ENCODE measurements at regions not wholly inside any gene's neighbourhood (a gene's known extent, or its start where the extent isn't known, plus 50 kb on each side); places are given as distances from the start of the nearest gene placed in this dataset.

DNA sequence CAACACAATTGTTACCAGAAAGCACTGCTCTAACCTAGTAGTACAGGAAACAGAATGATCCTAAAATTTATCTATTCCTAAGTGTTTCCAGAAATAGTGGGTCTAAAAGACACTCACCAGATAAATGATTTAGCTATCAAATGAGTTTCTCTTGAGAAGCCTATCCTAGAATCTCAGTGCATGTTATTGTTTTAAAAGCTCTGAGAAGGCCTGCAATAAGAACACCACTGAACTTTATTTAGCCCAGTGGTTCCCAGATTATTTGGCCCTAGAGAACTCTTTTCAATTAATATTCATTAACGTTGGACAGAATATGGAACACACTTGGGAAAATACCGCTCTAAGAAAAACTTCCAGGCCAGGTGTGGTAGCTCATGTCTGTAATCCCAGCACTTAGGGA is 220.1 kb upstream of the GHITM start:
- no peak for DNase-seq (ENCODE audit: low read depth in 4 of 4, low spot score in 2 of 4)

DNA sequence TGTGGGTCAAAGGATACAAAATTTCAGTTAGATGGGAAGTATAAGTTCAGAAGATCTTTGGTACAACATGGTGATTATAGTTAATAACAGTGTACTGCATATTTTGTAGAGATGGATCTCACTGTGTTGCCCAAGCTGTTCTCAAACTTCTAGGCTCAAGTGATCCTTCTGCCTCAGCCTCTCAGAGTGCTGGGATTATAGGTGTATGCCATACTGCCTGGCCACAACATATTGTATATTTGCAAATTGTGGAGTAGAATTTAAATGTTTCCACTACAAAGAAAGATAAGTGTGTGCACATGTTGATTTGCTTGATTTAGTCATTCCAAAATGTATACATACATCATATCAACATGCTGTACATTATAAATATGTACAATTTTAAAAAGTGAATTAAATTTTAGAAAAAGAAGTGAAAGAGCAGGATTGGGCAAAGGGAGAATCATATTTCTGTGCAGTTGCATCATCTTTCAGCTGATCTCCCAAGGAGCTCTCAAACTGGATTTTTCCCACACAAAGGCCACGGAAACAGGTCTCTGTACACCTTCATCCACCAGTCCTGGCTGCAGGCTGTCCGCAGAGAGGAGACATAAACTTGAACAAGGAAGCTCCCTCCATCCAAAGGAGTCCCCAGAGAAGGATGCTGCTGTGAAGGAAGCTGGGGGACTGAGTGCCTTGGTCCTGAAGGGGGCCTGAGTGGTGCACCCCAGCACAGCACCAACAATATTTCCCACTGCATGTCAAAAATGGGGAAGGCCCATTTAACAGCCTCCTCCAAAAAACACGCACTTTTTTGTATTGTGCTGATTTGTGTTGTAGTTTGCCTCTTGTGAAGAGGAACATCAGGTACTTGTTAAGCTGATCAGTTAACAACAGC is 217.1 kb upstream of the GHITM start:
- DNase-seq (ENCODE audit: low read depth in 4 of 4, low spot score in 2 of 4): no peak

DNA sequence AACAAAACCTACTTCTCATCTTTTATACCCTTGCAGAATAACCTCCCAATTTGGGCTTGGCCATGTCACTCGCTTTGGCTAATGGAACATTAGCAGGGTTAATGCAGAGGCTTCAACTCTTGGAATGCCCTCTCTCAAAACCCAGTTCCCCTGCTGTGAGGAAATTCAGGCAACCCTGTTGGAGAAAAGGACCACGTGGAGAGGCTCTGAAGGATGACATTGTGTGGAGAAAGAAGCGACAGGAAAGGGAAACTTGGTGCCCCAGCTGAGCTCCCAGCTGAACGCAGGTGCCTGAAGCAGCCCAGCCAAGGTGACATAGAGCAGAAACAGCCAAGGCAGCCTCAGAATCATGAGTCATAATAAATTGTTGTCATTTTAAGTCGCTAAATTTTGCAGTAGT is 214.2 kb upstream of the GHITM start:
- DNase-seq (ENCODE audit: low read depth in 4 of 4, low spot score in 2 of 4): no peak

DNA sequence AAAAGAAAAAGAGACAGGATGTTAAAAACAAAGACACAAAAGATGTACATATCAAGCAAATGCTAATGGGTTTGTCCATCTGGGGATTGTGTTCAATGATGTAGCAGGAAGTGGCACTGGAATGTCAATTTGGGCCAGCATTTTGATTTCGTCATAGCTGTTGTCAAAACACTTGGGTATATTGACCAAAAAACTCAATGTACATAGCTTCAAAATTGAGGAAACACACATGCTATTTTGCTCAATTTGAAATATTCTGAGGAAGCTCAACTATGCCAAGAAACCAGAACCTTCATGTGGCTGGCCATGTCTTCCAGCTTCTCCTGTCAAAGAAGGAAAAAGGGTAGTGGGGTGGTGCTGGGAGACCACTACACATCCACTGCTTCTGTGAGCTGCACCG is 212.7 kb upstream of the GHITM start:
- no peak for DNase-seq (ENCODE audit: low read depth in 4 of 4, low spot score in 2 of 4)

DNA sequence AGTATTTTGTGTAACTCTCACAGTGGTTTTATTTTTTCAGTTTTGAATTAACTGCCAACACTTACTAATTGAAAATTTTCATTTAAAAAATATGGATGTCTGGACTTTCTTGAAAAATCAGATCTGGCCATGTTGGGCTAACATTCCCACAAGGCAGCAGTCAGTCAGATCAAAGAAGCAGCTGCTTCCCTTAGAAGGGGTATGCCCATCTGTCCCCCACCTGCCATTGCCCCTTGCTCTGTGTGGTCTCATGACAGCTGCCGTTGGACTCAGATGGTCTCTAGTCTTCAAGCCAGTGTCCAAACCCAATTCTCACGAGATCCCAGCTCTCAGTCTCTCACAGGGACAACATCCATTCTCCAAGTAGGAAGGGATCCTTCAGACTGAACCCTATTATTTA is 212.1 kb upstream of the GHITM start:
- no peak for DNase-seq (ENCODE audit: low read depth in 4 of 4, low spot score in 2 of 4)

DNA sequence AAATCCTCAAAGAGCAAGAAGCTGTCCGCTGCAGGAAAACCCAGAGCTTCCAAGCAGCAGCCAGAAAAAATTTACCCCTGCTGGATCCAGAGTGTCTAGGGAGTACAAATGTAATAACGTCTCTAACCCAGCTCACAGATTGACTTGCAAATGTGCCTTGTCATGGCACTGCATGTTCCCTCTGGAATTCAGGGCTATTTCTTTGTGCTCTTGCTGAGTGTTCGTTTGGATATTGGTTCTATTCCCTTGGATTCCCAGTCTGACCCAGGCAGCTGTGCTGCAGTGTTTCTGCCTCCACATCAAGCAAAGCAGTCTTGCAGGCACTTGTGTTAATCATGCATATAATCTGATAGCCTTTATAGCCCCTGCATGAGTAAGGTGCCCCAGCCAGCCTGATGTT is 209.9 kb upstream of the GHITM start:
- DNase-seq (ENCODE audit: low read depth in 4 of 4, low spot score in 2 of 4): no peak

DNA sequence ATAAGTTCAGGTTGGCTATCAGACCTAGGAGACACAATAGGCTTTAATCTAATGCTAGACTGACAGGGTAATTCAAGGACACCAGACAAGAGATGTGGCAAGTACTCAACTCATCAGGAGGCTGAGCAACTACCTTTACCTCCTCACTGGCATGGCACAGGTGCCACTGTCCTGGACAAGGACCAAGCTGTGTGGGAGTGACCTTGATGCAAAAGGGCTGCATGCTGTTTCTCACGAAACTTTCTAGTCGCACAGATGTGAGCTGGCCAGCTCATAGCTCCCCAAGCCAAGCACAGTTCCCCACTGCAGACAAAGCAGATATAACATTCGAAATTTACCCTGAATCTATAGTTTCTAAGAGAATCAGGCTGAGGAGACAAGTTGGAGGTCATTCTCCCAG is 207.6 kb upstream of the GHITM start:
- DNase-seq (ENCODE audit: low read depth in 4 of 4, low spot score in 2 of 4): no peak

DNA sequence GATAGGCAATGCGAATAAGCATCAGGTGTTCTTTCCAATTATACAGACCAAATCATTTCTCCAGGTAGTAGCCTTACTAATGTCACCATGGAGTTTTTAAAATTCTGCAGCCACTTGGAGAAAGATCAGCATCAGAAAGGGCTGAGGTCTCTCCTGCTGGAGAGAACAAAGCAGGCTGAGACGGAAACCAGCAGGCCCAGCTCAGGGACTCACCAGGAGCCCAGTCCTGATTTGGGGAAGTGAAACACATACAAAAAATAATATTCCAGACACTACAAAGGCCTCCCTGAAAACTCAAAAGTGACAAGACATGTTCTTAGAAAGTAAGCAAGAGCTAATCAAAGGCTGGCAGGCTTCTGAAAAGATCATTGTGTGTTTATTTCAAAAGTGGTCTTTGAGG is 207.1 kb upstream of the GHITM start:
- no peak for DNase-seq (ENCODE audit: low read depth in 4 of 4, low spot score in 2 of 4)

DNA sequence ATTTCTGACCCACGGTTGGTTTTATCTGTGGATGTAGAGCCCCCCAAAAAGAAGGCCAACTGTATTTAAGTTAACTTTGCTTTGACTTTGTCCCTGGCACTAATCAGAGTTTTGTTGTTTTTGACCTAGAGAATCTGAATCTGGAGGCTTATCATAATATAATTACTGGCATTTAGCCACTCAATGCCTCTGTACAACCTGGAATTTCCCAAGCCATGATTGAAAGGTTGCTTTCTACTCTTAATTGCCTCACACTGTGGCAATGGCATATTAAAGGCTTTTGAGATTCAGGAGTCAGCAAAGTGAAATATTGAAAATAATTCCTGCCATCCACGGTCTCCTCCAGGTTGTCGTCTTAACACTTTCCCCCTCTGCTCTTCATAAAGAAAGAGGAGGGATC is 205.2 kb upstream of the GHITM start:
- DNase-seq (ENCODE audit: low read depth in 4 of 4, low spot score in 2 of 4): no peak

DNA sequence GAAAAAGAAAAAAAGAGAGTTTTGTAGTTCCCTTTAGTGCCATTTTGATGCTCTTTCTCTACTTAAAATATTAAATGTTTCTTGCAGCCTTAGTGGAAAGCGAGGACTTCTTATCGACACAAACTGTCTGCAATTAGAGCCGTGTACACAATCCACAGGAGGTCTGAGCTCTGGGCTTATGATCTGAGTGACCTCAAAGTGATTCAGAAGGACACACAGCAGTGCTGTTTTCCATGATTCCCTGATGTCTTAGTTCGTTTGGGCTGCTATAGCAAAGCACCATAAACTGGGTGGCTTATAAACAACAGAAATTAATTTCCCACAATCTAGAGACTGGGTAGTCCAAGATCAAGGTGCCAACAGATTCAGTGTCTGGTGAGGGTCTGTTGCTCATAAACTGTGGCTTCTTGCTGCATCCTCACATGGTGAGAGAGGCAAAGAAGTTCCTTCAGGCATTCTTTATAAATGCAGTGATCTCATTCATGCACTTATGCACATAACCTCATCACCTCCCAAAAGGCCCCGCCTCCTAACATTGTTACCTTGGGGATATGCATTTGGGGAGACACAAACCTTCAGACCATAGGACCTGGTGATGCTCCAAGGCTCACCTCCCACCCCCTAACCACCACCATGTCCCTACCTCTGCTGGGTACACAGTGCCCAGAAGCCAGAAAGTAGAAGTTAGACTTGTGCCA is 204.5 kb upstream of the GHITM start:
- no peak for DNase-seq (ENCODE audit: low read depth in 4 of 4, low spot score in 2 of 4)

DNA sequence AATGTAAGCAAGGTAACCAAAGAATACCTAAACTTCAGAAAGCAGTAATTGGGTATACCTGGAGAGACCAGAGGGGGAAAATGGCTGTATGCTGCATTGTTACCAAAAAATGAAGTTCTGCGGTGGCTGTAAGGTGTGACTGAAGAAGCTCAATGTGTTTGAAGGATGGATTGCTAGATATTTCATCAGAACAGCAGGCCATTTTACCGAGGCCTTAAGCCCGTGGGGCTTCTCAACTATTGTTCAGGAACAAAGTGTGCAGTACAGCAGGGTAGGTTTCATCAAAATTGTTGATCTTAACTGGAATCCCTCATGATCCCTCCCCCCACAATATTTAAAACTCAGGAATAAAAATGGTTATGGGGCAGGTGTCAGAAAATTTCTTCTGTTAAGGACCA is 204.0 kb upstream of the GHITM start:
- DNase-seq (ENCODE audit: low read depth in 4 of 4, low spot score in 2 of 4): no peak

DNA sequence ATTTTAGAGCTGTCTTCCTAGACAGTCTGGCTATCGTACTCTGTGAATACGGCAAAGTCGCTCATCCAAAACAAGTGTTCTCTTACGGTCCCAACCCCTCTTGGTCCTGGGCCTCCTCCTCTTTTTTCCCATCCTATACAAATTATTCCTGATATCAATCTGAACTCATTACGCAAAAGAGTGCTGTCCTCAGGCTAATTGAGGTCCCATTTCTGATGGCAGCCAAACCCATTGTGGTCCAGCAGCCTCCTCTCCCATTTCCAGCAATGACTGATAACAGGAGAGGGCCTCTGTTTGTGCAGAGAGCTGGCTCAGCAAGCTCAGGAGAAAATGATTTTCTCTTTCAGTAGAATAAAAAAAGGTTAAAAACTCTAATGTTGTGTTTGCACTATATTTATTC is 203.4 kb upstream of the GHITM start:
- no peak for DNase-seq (ENCODE audit: low read depth in 4 of 4, low spot score in 2 of 4)

DNA sequence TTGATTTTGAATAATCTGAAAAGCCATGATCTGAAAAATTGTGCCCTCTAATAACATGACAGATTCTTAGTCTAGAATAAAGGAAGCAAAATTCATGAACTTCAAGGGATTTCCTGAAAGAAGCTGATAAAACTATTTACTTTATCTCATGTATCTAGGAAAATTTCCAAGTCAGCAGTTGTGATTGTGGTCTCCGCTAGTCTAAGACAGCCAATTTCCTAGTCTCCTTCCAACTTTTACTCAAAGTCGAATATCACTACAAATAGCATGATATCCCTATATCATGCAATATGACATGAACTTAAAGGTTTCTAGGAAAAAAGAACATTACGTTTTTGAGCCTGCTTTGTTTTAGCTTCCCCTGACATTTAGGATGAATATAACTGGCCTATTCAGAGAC is 202.1 kb upstream of the GHITM start:
- DNase-seq (ENCODE audit: low read depth in 4 of 4, low spot score in 2 of 4): no peak

DNA sequence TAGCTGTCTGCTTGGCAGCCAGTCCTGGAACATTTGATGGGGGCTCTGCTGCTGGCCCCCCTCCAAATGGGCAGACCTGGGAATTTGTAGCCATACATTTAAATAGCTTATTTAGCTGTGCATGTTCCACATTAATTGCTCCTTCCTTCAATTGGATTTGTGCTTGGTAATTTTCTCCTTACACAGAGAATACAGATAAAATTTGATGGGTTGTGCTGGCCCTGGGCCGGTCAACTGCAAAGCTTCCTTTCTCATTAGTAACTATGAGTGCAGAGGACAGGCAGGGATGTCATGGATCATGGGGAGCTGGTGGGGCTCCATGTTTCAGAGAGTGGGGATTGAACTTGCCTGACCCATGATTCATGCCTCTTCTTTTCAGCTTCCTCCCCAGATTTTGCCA is 201.5 kb upstream of the GHITM start:
- DNase-seq (ENCODE audit: low read depth in 4 of 4, low spot score in 2 of 4): no peak

DNA sequence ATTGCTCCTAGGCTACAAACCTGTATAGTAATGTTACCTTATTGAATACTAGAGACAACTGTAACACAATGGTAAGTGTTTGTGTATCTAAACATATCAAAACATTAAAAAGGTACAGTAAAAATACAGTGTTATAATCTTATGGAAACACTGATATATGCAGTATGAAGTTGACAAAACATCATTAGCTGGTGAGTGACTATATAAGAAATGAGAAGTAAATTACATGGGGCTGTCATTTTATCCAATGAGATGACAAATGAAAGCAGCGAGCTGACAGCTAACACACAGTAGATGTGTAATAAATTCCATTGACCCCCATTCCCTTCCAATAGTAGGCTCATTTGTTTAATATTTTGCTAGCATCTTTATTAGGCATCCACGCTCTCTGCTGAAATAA is 198.1 kb upstream of the GHITM start:
- DNase-seq (ENCODE audit: low read depth in 4 of 4, low spot score in 2 of 4): no peak

DNA sequence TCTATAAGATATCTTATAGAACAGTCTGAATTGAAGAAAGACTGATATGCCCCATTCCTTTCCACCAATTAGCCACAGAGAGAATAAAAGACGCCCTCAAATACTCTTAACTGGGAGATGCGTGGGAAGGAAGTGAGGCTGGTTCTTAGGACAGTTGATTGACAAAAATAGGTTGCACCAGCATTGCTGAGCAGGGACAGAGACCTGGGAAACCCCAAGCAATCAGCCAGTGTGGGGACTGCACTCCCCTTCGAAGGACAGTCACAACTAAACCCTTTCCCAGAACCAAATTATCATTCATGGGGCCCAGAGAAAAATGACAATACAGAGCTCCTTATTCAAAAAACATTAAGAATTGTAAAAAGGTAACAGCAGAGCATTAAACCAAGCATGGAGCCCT is 196.9 kb upstream of the GHITM start:
- DNase-seq (ENCODE audit: low read depth in 4 of 4, low spot score in 2 of 4): no peak

DNA sequence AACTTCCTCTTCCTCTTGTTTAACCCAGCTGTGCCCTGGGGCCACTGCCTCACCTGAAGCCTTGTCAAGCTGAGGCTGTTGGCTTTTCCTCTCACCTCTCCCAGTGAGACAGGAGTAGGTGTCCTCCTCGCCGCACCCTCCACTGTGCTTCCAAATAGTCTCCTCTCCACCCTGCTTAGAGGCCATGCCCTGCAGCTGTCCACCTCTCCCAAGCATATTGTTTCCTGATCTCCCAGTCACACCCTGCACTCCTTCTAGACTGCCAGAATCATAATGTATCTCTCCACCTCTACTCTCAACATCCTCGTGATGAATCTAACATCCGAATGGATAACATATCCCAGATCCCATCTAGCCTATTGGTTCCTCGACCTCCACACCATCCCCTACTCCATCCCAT is 196.3 kb upstream of the GHITM start:
- no peak for DNase-seq (ENCODE audit: low read depth in 4 of 4, low spot score in 2 of 4)

DNA sequence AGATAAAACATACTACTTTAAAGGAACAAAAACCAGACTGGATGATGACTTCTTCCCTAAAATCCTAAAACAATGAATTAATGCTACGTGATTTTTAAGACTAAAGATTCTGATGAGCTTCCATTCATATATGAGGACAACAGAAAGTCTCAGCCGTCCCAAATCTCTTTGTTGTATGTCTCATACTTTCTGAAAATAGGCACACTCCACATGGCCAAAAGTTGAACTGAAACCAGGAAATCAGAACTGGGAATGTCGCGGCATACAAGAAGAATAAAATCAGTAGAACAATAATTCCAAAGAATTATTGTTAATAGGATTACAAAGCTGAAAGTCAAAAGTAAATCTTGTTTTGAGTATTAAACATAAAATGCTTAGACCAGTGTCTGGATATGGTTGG is 195.4 kb upstream of the GHITM start:
- DNase-seq (ENCODE audit: low read depth in 4 of 4, low spot score in 2 of 4): no peak

DNA sequence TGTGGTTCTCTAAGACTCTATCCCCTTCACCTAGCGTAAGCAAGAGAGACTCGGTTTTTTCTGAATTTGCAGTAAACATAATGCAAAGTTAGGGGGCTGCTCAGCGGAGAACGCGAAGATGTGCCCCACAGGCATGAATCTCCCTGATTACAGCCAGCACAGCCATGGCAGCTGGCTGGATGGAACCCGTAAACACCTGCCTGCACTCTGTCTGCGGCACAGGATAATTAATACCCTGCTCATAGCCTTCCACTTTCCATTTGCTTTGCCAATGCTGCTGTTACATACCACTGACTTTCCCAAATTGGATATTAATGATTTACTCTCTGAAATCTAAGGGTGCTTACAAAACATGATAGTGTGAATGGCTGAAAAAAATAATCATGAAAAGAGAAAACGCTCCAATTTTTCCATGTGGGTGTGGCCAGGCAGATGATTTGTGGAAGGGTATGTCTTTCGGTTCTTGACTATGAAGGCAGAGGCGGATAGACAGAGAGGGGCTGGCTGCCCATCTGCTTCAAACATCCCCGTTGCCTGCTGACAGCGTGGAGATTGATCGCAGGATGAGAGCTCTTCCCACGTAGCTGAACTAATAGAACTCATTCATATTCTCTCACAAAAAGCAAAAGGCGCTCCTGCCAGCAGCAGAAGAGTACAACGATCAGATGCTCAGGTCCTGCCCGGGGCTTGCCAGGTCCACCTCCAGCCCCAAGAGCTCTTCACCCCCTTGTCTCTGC is 193.2 kb upstream of the GHITM start:
- DNase-seq (ENCODE audit: low read depth in 4 of 4, low spot score in 2 of 4): no peak

DNA sequence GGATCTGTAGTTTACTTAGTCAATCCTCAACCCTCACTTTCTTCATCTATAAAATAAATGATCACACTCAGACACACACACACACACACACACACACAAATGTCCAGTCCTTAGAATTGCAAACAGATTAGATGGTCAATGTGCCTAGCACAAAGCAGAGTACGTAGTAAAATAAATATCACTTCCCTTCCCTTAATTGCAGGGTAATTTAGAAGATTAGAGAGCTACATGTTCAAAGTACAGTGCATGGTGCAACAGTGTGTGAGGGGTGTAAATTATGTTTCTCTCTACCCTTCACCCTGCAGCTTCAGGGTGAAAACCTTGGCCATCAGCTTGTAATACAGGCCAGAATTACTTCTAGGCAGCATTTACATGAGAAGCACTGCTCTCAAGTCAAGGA is 187.0 kb upstream of the GHITM start:
- DNase-seq (ENCODE audit: low read depth in 4 of 4, low spot score in 2 of 4): no peak

DNA sequence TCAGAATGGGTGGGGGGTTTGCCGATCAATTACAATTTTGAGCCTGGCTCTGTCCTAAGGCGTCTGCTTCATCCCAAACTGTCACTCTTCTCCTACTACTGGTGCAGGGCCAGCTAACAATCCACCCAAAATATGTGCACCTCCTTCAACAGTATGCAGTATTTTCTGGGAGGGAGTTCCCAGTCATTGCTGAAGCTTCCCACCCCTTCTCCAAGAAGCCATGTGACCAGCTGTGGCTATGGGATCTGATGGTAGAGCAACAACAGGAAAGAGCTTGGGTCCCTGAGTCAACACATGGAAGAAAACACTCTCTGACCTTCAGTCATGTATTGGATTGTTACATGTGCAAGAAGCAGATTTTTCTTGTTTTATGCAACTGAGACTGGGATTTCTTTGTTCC is 185.7 kb upstream of the GHITM start:
- no peak for DNase-seq (ENCODE audit: low read depth in 4 of 4, low spot score in 2 of 4)

All from left renal cortex interstitium (tissue), 4 donors.